DOHH2 (cell line): ENCODE measurements at regions not wholly inside any gene's neighbourhood (a gene's known extent, or its start where the extent isn't known, plus 50 kb on each side); places are given as distances from the start of the nearest gene placed in this dataset.

Source experiments
- CTCF ChIP-seq: fragments of 200-600 bp; sonication (generic); IDR thresholded peaks from one replicate; pipeline ENCODE4 v1.5.1; 2014; ENCODE audit warnings: antibody characterized with exemption, mild to moderate bottlenecking, low read depth, low read length; ENCODE audit not compliant: poor library complexity, severe bottlenecking
- EZH2phosphoT487 ChIP-seq: fragments of 200-600 bp; sonication (generic); IDR thresholded peaks from 2 replicates; pipeline ENCODE4 v1.6.1; 2017; ENCODE audit warnings: borderline replicate concordance, mild to moderate bottlenecking, antibody characterized with exemption, low read length, moderate library complexity, mixed read lengths

GRCh38 chrX:131634900-131635299, 91.0 kb downstream of the OR13H1 start:
- TF ChIP-seq CTCF (no peak), EZH2phosphoT487 (no peak)
